ENCODE measurements at regions not wholly inside any gene's neighbourhood (a gene's known extent, or its start where the extent isn't known, plus 50 kb on each side); places are given as distances from the start of the nearest gene placed in this dataset.

DNA sequence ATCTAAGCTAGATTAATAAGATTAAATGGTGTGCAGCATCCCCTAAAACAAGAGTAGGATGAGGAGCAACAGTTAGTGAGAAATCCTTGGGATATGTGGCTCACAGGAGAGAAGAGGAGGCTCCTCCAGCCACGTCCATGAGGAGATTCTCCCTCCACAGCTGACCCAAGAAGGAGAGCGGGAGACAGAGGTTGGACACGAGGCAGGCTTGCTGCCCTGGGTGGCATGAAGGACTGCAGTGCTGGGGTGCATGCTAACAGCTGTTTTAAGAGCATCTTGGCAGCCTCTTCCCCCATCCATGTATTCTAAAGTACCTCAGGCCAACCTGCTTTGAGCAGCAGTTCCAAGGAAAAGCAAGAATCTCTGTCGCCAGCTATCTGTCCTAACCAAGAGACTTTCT lies 284.4 kb upstream of the B3GAT1 start:
- in situ Hi-C loops (cut with MboI; ENCODE audit: low pct_unique_long_range_greater_than_20kb, low sequenced_read_pairs, unreplicated experiment) = no loop called here
- TF ChIP-seq, protein P1, sequence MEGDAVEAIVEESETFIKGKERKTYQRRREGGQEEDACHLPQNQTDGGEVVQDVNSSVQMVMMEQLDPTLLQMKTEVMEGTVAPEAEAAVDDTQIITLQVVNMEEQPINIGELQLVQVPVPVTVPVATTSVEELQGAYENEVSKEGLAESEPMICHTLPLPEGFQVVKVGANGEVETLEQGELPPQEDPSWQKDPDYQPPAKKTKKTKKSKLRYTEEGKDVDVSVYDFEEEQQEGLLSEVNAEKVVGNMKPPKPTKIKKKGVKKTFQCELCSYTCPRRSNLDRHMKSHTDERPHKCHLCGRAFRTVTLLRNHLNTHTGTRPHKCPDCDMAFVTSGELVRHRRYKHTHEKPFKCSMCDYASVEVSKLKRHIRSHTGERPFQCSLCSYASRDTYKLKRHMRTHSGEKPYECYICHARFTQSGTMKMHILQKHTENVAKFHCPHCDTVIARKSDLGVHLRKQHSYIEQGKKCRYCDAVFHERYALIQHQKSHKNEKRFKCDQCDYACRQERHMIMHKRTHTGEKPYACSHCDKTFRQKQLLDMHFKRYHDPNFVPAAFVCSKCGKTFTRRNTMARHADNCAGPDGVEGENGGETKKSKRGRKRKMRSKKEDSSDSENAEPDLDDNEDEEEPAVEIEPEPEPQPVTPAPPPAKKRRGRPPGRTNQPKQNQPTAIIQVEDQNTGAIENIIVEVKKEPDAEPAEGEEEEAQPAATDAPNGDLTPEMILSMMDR (IDR thresholded peaks at IDR 0.05; ENCODE audit: extremely low read depth, insufficient read depth, missing control alignments) = no peak

DNA sequence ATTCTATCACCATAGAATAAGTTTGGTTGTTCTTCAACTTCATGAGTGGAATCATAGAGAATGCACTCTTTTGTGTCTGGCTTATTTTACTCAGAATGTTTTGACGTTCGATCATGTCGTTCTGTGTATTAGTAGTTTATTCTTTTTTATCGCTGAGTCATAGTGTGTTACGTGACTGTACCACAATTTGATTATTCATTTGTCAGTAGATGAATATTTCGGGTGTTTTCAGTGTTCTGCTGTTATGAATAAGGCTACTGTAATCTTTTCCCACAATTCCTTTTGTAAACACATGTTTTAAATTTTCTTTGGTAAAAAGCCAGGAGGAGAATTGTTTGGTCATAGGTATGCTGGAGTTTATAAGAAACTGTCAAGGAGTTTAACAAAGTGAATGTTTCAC lies 279.9 kb upstream of the B3GAT1 start:
- no peak for DNase-seq (ENCODE audit: low spot score)
- TF ChIP-seq, protein P1 (IDR thresholded peaks at IDR 0.05; ENCODE audit: extremely low read depth, insufficient read depth, missing control alignments) = no peak
- in situ Hi-C loops (cut with MboI; ENCODE audit: low pct_unique_long_range_greater_than_20kb, low sequenced_read_pairs, unreplicated experiment) = no loop called here

More for the DNA sequence above, 284.4 kb upstream of the B3GAT1 start:
- no peak for DNase-seq (ENCODE audit: low spot score)

DNA sequence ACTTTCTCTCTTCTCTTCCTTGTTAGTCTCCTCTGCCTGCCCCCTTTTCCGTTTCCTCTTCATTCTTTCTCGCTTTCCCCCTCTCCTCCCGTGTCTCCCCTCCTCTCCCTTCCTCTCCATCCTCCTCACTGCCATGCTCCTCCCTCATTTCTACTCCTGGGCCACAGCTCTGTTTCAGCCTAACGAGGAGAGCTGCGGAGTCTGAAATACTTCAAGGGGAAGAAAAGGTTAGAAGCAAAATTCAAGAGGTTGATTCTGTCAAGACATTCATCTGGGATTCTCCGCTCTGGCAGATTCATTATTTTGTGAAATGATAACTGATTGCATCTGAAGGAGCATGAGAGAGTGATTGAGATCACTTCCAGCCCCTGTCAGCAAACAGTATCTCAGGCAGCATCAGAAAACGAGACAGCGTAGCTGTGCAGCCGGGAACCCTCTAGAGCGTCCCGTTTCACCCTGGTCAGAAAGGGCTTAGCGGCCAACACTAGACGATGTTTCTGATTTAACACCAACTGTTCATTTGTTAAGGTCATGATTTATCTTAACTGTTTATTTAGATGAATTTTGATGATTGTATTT lies 279.3 kb upstream of the B3GAT1 start:
- in situ Hi-C loops (cut with MboI; ENCODE audit: low pct_unique_long_range_greater_than_20kb, low sequenced_read_pairs, unreplicated experiment) = no loop called here
- TF ChIP-seq, protein P1 (IDR thresholded peaks at IDR 0.05; ENCODE audit: extremely low read depth, insufficient read depth, missing control alignments) = no peak
- DNase-seq (ENCODE audit: low spot score) = no peak

DNA sequence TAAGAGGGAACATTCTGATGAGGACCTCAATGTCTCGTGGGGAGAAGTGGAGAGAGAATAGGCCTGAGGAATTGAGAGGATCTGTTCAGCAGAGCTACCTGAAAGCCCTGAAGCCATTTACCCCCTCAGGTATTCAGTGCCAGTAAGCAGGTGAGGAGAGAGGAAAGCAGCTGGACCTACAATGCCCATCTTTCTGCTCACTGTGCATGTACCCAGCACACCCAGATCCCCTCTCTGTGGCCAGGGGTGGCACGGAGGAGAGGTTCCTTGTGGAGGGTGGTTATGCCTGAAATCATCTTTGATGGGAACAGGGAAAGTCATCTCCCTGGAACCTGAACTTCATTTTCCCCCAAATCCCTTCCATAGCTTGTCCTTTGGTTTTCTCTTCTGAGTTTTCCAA lies 277.8 kb upstream of the B3GAT1 start:
- DNase-seq (ENCODE audit: low spot score) = no peak
- in situ Hi-C loops (cut with MboI; ENCODE audit: low pct_unique_long_range_greater_than_20kb, low sequenced_read_pairs, unreplicated experiment) = no loop called here
- TF ChIP-seq, protein P1 (IDR thresholded peaks at IDR 0.05; ENCODE audit: extremely low read depth, insufficient read depth, missing control alignments) = no peak

DNA sequence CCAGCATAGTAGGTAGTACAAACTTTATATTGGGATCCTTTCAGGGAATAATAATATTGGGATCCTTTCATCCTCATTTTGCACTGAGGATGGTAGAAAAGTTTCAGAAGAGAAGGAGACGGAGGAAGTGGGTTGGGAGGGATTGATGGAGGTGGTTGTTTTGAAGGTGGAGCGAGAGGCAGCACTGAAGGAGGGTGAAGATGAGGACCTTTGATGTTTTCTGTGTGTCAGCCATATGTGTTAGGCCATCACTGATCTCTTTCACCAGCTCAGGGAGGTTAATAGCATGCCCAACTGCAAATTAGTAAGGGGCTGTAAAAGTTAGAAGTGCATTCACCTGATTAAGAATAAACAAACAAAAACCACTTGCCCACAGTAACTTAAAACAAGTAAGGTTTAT lies 275.5 kb upstream of the B3GAT1 start:
- no peak for DNase-seq (ENCODE audit: low spot score)
- in situ Hi-C loops (cut with MboI; ENCODE audit: low pct_unique_long_range_greater_than_20kb, low sequenced_read_pairs, unreplicated experiment) = no loop called here
- TF ChIP-seq, protein P1 (IDR thresholded peaks at IDR 0.05; ENCODE audit: extremely low read depth, insufficient read depth, missing control alignments) = no peak

DNA sequence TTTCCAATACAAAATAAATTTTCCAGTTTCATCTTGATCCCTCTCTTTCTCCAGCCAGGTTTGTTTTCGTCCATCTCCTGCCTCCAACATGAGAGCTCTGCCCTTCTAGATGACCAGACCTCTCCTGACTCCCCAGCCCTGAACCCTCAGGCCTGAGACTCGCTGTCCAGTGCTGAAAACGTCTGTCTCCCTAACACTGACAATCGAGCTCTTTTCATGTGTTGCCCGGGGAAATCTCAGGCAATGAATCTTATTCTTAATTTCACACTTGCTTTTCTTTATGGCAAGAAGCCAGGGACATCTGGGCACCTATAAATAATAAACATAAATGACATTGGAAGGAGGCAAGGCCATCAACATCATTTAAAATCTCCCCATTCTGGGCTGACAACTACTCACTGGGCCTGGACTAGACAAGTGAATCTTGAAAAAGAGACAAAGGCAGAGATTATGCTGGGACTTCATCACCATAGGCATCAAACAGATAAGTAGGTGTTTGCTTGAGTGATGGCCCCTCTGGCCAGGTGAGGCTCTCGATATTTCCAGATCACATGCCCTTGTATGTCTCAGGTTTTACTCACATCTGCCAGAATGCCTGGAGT lies 274.5 kb upstream of the B3GAT1 start:
- TF ChIP-seq, protein P1 (IDR thresholded peaks at IDR 0.05; ENCODE audit: extremely low read depth, insufficient read depth, missing control alignments) = no peak
- no peak for DNase-seq (ENCODE audit: low spot score)
- in situ Hi-C loops (cut with MboI; ENCODE audit: low pct_unique_long_range_greater_than_20kb, low sequenced_read_pairs, unreplicated experiment) = no loop called here
